ENCODE measurements at regions not wholly inside any gene's neighbourhood (a gene's known extent, or its start where the extent isn't known, plus 50 kb on each side); places are given as distances from the start of the nearest gene placed in this dataset.

DNA sequence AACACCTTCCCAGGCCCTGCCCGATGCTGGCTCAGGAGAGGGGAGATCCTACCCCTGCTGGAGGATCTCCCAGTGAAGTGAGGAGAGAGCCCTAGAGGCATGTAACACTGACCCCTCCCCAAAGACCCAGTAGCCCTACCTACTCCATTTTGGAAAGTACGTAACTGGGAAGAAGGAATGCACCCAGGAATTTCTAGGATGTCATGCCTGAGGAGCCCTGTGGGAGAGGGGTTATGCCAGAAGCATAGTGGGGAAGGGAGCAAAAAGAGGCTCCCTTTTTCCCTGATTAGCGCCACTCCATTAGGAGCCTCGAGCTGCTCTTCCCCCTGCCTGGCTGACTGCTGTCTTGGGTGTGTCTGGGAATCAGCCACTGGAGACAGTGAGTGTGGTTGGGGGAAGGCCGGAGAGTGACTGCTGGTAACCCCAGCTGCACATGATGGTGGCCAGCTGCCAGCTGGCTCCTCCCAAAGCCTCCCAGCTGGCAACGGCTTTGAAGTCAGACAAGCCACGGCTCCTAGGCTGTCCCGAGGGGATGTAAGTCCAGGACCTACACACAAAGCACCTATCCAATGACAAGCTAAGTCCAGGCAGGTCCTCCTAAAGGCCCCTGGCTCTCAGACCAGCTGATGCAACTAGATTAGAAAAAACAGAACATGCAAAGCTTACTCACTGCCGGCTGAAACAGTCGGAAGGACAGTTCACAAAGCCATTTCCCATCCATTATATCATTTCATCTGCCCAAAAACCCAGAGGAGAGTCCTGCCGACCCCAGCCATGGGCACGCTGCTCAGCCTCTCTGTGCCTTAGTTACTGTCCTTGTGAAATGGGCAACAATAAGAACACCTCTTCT lies 136.5 kb upstream of the ABCA1 start:
- Histone ChIP-seq H3K27me3 (ENCODE audit: control insufficient read depth, insufficient read depth, low read length) (no peaks in the 10 kb centered on the region), H3K4me1 (ENCODE audit: control insufficient read depth, insufficient read depth, low read length, poor library complexity, severe bottlenecking) (no peaks in the 10 kb centered on the region), H3K27ac (ENCODE audit: insufficient read depth, low read length, poor library complexity, severe bottlenecking) (no peak overlapping the region), H3K9me3 (ENCODE audit: control insufficient read depth in 2 of 2, low read length in 2 of 2) (no peaks in the 10 kb centered on the region), H3K36me3 (ENCODE audit: control insufficient read depth, insufficient read depth, low read length) (no peaks in the 10 kb centered on the region), H3K4me3 (ENCODE audit: low read depth, low read length) (no peak overlapping the region)
- no peaks in the 10 kb centered on the region for H3K9me3 Mint-ChIP-seq
- peaks cover 0 to 5% (median 1%) of the 10 kb centered on the region in 4 donors for H3K4me1 Mint-ChIP-seq
- ATAC-seq (ENCODE audit: low read depth in 2 of 2) (no peak), DNase-seq (no peak)
- H3K27ac Mint-ChIP-seq: no peak overlapping the region
- no peaks in the 10 kb centered on the region for H3K27me3 Mint-ChIP-seq
- peaks cover 4% of the 10 kb centered on the region for H3K36me3 Mint-ChIP-seq
- no peak overlapping the region for H3K4me3 Mint-ChIP-seq

DNA sequence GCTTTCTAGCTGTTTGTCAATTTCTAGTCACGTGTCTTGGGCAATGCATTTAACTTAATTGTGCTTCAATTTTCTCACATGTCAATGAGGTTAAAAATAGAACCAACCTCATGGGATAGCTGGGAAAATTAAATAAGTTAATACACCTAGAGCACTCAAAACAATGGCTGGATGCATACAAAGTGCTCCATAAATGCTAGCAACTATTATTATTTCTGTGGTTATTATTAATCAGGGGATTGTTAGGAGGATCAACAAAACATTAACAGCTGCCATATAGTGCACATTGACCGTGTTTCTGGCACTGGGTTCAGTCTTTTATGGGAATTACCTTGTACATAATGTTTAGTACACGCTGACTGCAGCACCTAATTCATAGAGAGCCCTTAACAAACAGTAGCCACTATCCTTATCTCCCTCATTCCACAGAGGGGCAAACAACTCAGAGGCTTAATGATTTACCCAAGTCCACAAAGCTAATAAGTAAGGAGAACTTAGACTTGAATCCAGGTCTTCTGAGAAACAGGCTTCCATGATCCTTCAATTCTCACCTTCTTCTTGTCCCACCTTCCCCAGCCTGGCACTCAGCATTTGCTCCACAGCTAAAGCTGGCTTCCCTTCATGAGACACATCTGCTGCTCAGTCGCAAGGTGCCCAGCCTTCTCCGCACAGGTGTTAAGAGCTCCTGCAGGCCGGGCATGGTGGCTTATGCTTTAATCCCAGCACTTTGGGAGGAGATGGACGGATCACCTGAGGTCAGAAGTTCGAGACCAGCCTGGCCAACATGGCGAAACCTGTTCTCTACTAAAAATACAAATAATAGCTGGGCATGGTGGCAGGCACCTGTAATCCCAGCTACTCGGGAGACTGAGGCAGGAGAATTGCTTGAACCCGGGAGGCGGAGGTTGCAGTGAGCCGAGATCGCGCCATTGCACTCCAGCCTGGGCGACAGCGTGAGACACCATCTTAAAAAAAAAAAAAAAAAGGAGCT lies 137.4 kb upstream of the ABCA1 start:
- Mint-ChIP-seq H3K36me3 (peaks cover 4% of the 10 kb centered on the region), H3K27ac (no peak overlapping the region)

GRCh38 chr9:105066275-105066865 lies 138.4 kb upstream of the ABCA1 start:
- no peak overlapping the region for H3K27ac Mint-ChIP-seq
- ATAC-seq (ENCODE audit: low read depth in 2 of 2): no peak
- H3K27me3 ChIP-seq (ENCODE audit: control insufficient read depth, insufficient read depth, low read length): no peaks in the 10 kb centered on the region

More for the DNA sequence above, 137.4 kb upstream of the ABCA1 start:
- H3K4me3 ChIP-seq (ENCODE audit: low read depth, low read length): no peak overlapping the region
- DNase-seq: no peak
- ATAC-seq (ENCODE audit: low read depth in 2 of 2): no peak
- H3K27me3 ChIP-seq (ENCODE audit: control insufficient read depth, insufficient read depth, low read length): no peaks in the 10 kb centered on the region
- Mint-ChIP-seq H3K4me3 (no peak overlapping the region), H3K27me3 (no peaks in the 10 kb centered on the region), H3K9me3 (peaks cover 0 to 3% (median 0%) of the 10 kb centered on the region in 7 donors), H3K4me1 (peaks cover 0 to 5% (median 3%) of the 10 kb centered on the region in 4 donors)
- H3K4me1 ChIP-seq (ENCODE audit: control insufficient read depth, insufficient read depth, low read length, poor library complexity, severe bottlenecking): no peaks in the 10 kb centered on the region
- no peaks in the 10 kb centered on the region for H3K9me3 ChIP-seq (ENCODE audit: control insufficient read depth in 2 of 2, low read length in 2 of 2)
- H3K27ac ChIP-seq (ENCODE audit: insufficient read depth, low read length, poor library complexity, severe bottlenecking): no peak overlapping the region
- no peaks in the 10 kb centered on the region for H3K36me3 ChIP-seq (ENCODE audit: control insufficient read depth, insufficient read depth, low read length)

GRCh38 chr9:105067895-105068580 lies 140.1 kb upstream of the ABCA1 start:
- Mint-ChIP-seq H3K36me3 (no peaks in the 10 kb centered on the region), H3K9me3 (peaks cover 0 to 5% (median 0%) of the 10 kb centered on the region in 7 donors), H3K4me1 (peaks cover 0 to 5% (median 3%) of the 10 kb centered on the region in 4 donors), H3K4me3 (no peak overlapping the region), H3K27me3 (no peaks in the 10 kb centered on the region), H3K27ac (no peak overlapping the region)
- no peaks in the 10 kb centered on the region for H3K4me1 ChIP-seq (ENCODE audit: control insufficient read depth, insufficient read depth, low read length, poor library complexity, severe bottlenecking)
- H3K9me3 ChIP-seq (ENCODE audit: control insufficient read depth in 2 of 2, low read length in 2 of 2): no peaks in the 10 kb centered on the region
- no peaks in the 10 kb centered on the region for H3K27me3 ChIP-seq (ENCODE audit: control insufficient read depth, insufficient read depth, low read length)
- H3K4me3 ChIP-seq (ENCODE audit: low read depth, low read length): no peak overlapping the region
- no peaks in the 10 kb centered on the region for H3K36me3 ChIP-seq (ENCODE audit: control insufficient read depth, insufficient read depth, low read length)
- H3K27ac ChIP-seq (ENCODE audit: insufficient read depth, low read length, poor library complexity, severe bottlenecking): no peak overlapping the region
- ATAC-seq (ENCODE audit: low read depth in 2 of 2) (no peak), DNase-seq (no peak)

More at GRCh38 chr9:105066275-105066865, 138.4 kb upstream of the ABCA1 start:
- Histone ChIP-seq H3K36me3 (ENCODE audit: control insufficient read depth, insufficient read depth, low read length) (no peaks in the 10 kb centered on the region), H3K4me3 (ENCODE audit: low read depth, low read length) (no peak overlapping the region), H3K4me1 (ENCODE audit: control insufficient read depth, insufficient read depth, low read length, poor library complexity, severe bottlenecking) (no peaks in the 10 kb centered on the region), H3K27ac (ENCODE audit: insufficient read depth, low read length, poor library complexity, severe bottlenecking) (no peak overlapping the region), H3K9me3 (ENCODE audit: control insufficient read depth in 2 of 2, low read length in 2 of 2) (no peaks in the 10 kb centered on the region)
- Mint-ChIP-seq H3K36me3 (no peaks in the 10 kb centered on the region), H3K9me3 (peaks cover 0 to 3% (median 0%) of the 10 kb centered on the region in 7 donors), H3K27me3 (no peaks in the 10 kb centered on the region), H3K4me3 (no peak overlapping the region), H3K4me1 (peaks cover 0 to 5% (median 3%) of the 10 kb centered on the region in 4 donors)
- DNase-seq: no peak

- no peaks in the 10 kb centered on the region for H3K36me3 Mint-ChIP-seq
- Histone ChIP-seq H3K27ac (ENCODE audit: insufficient read depth, low read length, poor library complexity, severe bottlenecking) (no peak overlapping the region), H3K4me3 (ENCODE audit: low read depth, low read length) (no peak overlapping the region), H3K9me3 (ENCODE audit: control insufficient read depth in 2 of 2, low read length in 2 of 2) (no peaks in the 10 kb centered on the region), H3K36me3 (ENCODE audit: control insufficient read depth, insufficient read depth, low read length) (no peaks in the 10 kb centered on the region), H3K4me1 (ENCODE audit: control insufficient read depth, insufficient read depth, low read length, poor library complexity, severe bottlenecking) (no peaks in the 10 kb centered on the region), H3K27me3 (ENCODE audit: control insufficient read depth, insufficient read depth, low read length) (no peaks in the 10 kb centered on the region)
- H3K9me3 Mint-ChIP-seq: peaks cover 0 to 5% (median 0%) of the 10 kb centered on the region in 7 donors
- no peak overlapping the region for H3K27ac Mint-ChIP-seq
- DNase-seq (no peak), ATAC-seq (ENCODE audit: low read depth in 2 of 2) (no peak)
- no peaks in the 10 kb centered on the region for H3K27me3 Mint-ChIP-seq
- H3K4me1 Mint-ChIP-seq: peaks cover 0 to 5% (median 2%) of the 10 kb centered on the region in 4 donors
- H3K4me3 Mint-ChIP-seq: no peak overlapping the region
Measured at GRCh38 chr9:105069285-105069684, 141.3 kb upstream of the ABCA1 start.

- no peaks in the 10 kb centered on the region for H3K4me1 ChIP-seq (ENCODE audit: control insufficient read depth, insufficient read depth, low read length, poor library complexity, severe bottlenecking)
- H3K4me3 ChIP-seq (ENCODE audit: low read depth, low read length): no peak overlapping the region
- H3K9me3 ChIP-seq (ENCODE audit: control insufficient read depth in 2 of 2, low read length in 2 of 2): no peaks in the 10 kb centered on the region
- DNase-seq (no peak), ATAC-seq (ENCODE audit: low read depth in 2 of 2) (no peak)
- Mint-ChIP-seq H3K36me3 (no peaks in the 10 kb centered on the region), H3K27me3 (no peaks in the 10 kb centered on the region), H3K4me1 (peaks cover 0 to 5% (median 2%) of the 10 kb centered on the region in 4 donors), H3K9me3 (peaks cover 0 to 5% (median 0%) of the 10 kb centered on the region in 7 donors), H3K27ac (no peak overlapping the region), H3K4me3 (no peak overlapping the region)
- no peak overlapping the region for H3K27ac ChIP-seq (ENCODE audit: insufficient read depth, low read length, poor library complexity, severe bottlenecking)
- H3K27me3 ChIP-seq (ENCODE audit: control insufficient read depth, insufficient read depth, low read length): no peaks in the 10 kb centered on the region
- no peaks in the 10 kb centered on the region for H3K36me3 ChIP-seq (ENCODE audit: control insufficient read depth, insufficient read depth, low read length)
Measured at GRCh38 chr9:105069696-105070095, 141.7 kb upstream of the ABCA1 start.

- H3K4me3 ChIP-seq (ENCODE audit: low read depth, low read length): no peak overlapping the region
- H3K4me1 Mint-ChIP-seq: peaks cover 0 to 5% (median 3%) of the 10 kb centered on the region in 4 donors
- H3K4me3 Mint-ChIP-seq: no peak overlapping the region
- H3K27ac ChIP-seq (ENCODE audit: insufficient read depth, low read length, poor library complexity, severe bottlenecking): no peak overlapping the region
- no peaks in the 10 kb centered on the region for H3K4me1 ChIP-seq (ENCODE audit: control insufficient read depth, insufficient read depth, low read length, poor library complexity, severe bottlenecking)
- no peaks in the 10 kb centered on the region for H3K27me3 Mint-ChIP-seq
- no peaks in the 10 kb centered on the region for H3K9me3 ChIP-seq (ENCODE audit: control insufficient read depth in 2 of 2, low read length in 2 of 2)
- no peaks in the 10 kb centered on the region for H3K27me3 ChIP-seq (ENCODE audit: control insufficient read depth, insufficient read depth, low read length)
- H3K36me3 Mint-ChIP-seq: no peaks in the 10 kb centered on the region
- no peaks in the 10 kb centered on the region for H3K36me3 ChIP-seq (ENCODE audit: control insufficient read depth, insufficient read depth, low read length)
- no peak for DNase-seq
- no peak for ATAC-seq (ENCODE audit: low read depth in 2 of 2)
- no peak overlapping the region for H3K27ac Mint-ChIP-seq
- peaks cover 0 to 5% (median 0%) of the 10 kb centered on the region in 7 donors for H3K9me3 Mint-ChIP-seq
Measured at GRCh38 chr9:105070176-105070575, 142.2 kb upstream of the ABCA1 start.

Data from CD4-positive, CD25-positive, alpha-beta regulatory T cell (primary cell).